Lung (tissue), 11 donors: ENCODE measurements at regions not wholly inside any gene's neighbourhood (a gene's known extent, or its start where the extent isn't known, plus 50 kb on each side); places are given as distances from the start of the nearest gene placed in this dataset.
"Not testable (repeated sequence)": the region's sequence is repeated elsewhere in the genome, so short reads cannot be mapped to it uniquely, and the experiment has no call there.

ENCODE experiments used
- ATAC-seq: fragments of 200-7000 bp; cut with Tn5 transposase; one replicate; pipeline ENCODE4 v1.9.1; 2020; ENCODE audit warnings: moderate number of reproducible peaks; ENCODE audit not compliant: insufficient read depth, low FRiP score
- DNase-seq, 3 donors: peaks; one replicate each; pipeline ENCODE4 v3.0.0-alpha.2; 2013 to 2017
- H3K27ac ChIP-seq, 2 donors: one replicate each; pipeline ENCODE4 v1.5.1; 2013; ENCODE audit warnings: mild to moderate bottlenecking in 2 of 2, moderate library complexity in 2 of 2, control low read depth in 1 of 2, inconsistent platforms in 1 of 2, low read depth in 1 of 2, low read length in 1 of 2
- H3K27me3 ChIP-seq, 3 donors: one replicate each; pipeline ENCODE4 v1.5.1; 2013; ENCODE audit warnings: low read length in 2 of 3; ENCODE audit not compliant: control insufficient read depth in 3 of 3, insufficient read depth in 3 of 3
- H3K36me3 ChIP-seq, 4 donors: one replicate each; pipeline ENCODE4 v1.5.1; 2013; ENCODE audit warnings: low read length in 4 of 4, mild to moderate bottlenecking in 1 of 4, moderate library complexity in 1 of 4; ENCODE audit not compliant: control insufficient read depth in 4 of 4, insufficient read depth in 4 of 4
- H3K4me1 ChIP-seq, 5 donors: one replicate each; pipeline ENCODE4 v1.5.1; 2013; ENCODE audit warnings: low read length in 5 of 5, mild to moderate bottlenecking in 2 of 5, moderate library complexity in 1 of 5; ENCODE audit not compliant: control insufficient read depth in 5 of 5, insufficient read depth in 5 of 5
- H3K4me3 ChIP-seq: one replicate; pipeline ENCODE4 v1.5.1; 2013; ENCODE audit warnings: mild to moderate bottlenecking, control low read depth, moderate library complexity
- H3K9ac ChIP-seq, 2 donors: one replicate each; pipeline ENCODE4 v1.5.1; 2013; ENCODE audit warnings: low read length in 2 of 2, control low read depth in 1 of 2; ENCODE audit not compliant: insufficient read depth in 1 of 2
- H3K9me3 ChIP-seq, 4 donors: one replicate each; pipeline ENCODE4 v1.5.1; 2013; ENCODE audit warnings: low read length in 3 of 4, mild to moderate bottlenecking in 1 of 4, moderate library complexity in 1 of 4; ENCODE audit not compliant: control insufficient read depth in 4 of 4, insufficient read depth in 3 of 4
- CTCF ChIP-seq: IDR thresholded peaks from 2 replicates; pipeline ENCODE4 v1.5.1; 2012; ENCODE audit warnings: mild to moderate bottlenecking; ENCODE audit errors: control extremely low read depth, extremely low read depth
- WGBS, 2 donors: extraction: QIAGEN DNeasy Blood & Tissue Kit; methylation state at CpG; one replicate each; pipeline ENCODE4 v1.1.7; 2013; 5-methylcytosine and 5-hydroxymethylcytosine counted together
- donor health status: control.
- donor health status: control.
- donor health status: Bipolar disorder and iron deficiency.
- donor health status: healthy.
- donor health status: DM: yes; HTN: yes; CAD: no.

DNA sequence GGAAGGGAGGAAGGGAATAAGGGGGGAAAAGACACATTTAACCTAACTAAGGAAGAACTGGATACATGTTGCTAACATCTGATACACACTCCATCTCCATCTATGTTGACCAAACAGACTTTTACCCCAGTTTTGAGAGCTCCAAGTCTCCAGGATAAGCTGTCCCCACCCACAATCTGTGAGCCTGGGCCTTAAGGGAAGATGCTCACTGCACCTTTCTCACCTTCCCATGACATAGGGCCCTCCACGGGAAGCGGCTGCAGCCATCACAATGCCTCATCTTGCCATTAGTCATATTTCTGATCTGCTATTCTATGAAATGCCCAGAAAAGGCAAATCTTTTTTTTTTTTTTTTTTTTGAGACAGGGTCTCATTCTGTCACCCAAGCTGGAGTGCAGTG, 126.6 kb upstream of the SALL4 start:
- Histone ChIP-seq H3K9me3 (peaks cover 0 to 2% (median 0%) of the 10 kb centered on the region in 4 donors), H3K27ac (no peak overlapping the region), H3K4me1 (peaks cover 0 to 14% (median 3%) of the 10 kb centered on the region in 5 donors), H3K27me3 (no peaks in the 10 kb centered on the region), H3K4me3 (no peak overlapping the region), H3K9ac (no peak overlapping the region), H3K36me3 (no peaks in the 10 kb centered on the region)
- TF ChIP-seq CTCF = no peak
- DNase-seq = no peak
- no peak for ATAC-seq
- 85 to 96% methylated on average over 2 of the region's 2 CpGs for WGBS, 2 donors

DNA sequence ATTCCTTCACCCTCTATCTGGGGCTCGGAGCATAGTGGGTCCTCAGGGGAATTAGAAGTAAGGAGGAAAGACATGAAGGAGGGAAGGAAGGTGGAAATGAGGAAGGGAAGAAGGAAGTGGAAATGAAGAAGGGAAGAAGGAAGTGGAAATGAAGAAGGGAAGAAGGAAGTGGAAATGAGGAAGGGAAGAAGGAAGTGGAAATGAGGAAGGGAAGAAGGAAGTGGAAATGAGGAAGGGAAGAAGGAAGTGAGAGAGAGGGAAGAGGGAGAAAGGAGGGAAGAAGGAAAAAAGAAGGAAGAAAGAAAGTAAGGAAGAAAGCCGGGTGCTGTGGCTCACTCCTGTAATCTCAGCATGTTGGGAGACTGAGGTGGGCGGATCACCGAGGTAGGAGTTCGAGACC, 125.6 kb upstream of the SALL4 start:
- not testable (repeated sequence) for H3K4me1 ChIP-seq, DNase-seq, H3K36me3 ChIP-seq, H3K4me3 ChIP-seq, ATAC-seq, H3K9me3 ChIP-seq, H3K9ac ChIP-seq, H3K27ac ChIP-seq, H3K27me3 ChIP-seq
- 92 to 96% methylated on average over 5 of the region's 5 CpGs for WGBS, 2 donors

GRCh38 chr20:51926670-51927305, 124.5 kb upstream of the SALL4 start:
- no peak for TF ChIP-seq CTCF
- H3K4me1 ChIP-seq = peaks cover 0 to 8% (median 3%) of the 10 kb centered on the region in 5 donors
- no peak for ATAC-seq
- H3K9ac ChIP-seq = no peak overlapping the region
- DNase-seq = no peak
- no peaks in the 10 kb centered on the region for H3K36me3 ChIP-seq
- 29 to 56% methylated on average over 14 of the region's 14 CpGs for WGBS, 2 donors
- H3K9me3 ChIP-seq = peaks cover 0 to 2% (median 0%) of the 10 kb centered on the region in 4 donors
- H3K4me3 ChIP-seq = no peak overlapping the region
- H3K27ac ChIP-seq = no peak overlapping the region
- no peaks in the 10 kb centered on the region for H3K27me3 ChIP-seq

DNA sequence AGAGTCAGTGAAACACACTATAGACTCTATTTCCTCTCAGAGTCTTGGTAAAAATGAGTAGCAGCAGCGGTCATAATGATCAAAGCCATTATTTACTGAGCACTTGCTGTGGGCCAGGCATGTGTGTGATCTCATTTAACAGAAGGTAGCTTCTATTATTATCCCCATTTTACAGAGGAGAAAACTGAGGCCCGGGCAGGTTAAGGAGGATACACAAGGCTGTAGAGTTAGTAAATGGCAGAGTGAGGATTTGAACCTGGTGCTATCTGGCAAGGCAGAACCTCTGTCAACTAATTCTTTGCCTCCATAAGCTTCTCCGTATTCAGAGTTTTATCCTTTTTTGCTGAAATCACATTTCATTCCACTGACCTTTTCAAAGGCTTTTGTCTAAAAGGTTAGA, 122.2 kb upstream of the SALL4 start:
- H3K9me3 ChIP-seq = peaks cover 0 to 2% (median 0%) of the 10 kb centered on the region in 4 donors
- 92 to 98% methylated on average over 3 of the region's 3 CpGs for WGBS, 2 donors
- no peak overlapping the region for H3K9ac ChIP-seq
- no peak for TF ChIP-seq CTCF
- no peaks in the 10 kb centered on the region for H3K36me3 ChIP-seq
- ATAC-seq (no peak), DNase-seq (no peak)
- H3K27ac ChIP-seq = no peak overlapping the region
- H3K4me1 ChIP-seq = peaks cover 0 to 2% (median 0%) of the 10 kb centered on the region in 5 donors
- no peak overlapping the region for H3K4me3 ChIP-seq
- no peaks in the 10 kb centered on the region for H3K27me3 ChIP-seq
